CD4-positive, alpha-beta T cell treated with Interleukin-4 for 4 hours (primary cell): ENCODE measurements at regions not wholly inside any gene's neighbourhood (a gene's known extent, or its start where the extent isn't known, plus 50 kb on each side); places are given as distances from the start of the nearest gene placed in this dataset.
"Not testable (repeated sequence)": the region's sequence is repeated elsewhere in the genome, so short reads cannot be mapped to it uniquely, and the experiment has no call there.

Experiments used
- DNase-seq: peaks from one replicate; pipeline ENCODE4 v3.0.0-alpha.2; 2020

GRCh38 chr11:3583476-3583875 lies 58.3 kb downstream of the ART5 start:
- not testable (repeated sequence) for DNase-seq

DNA sequence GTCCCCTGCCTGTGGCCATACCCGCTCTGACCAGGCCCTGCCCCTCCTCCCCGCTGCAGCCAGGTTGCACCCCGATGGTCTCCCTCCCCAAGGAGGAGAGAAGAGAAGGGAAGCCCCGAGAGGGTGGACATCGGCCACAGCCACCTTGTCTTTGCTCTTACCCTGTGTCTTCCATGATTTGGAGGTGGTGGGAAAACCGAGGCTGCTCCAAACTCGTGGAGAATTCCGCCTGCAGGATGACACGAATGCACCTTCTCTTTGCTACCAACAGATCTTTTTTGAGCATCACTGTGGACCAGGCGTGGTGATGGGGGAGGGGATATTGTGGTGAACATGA lies 60.4 kb downstream of the ART5 start:
- DNase-seq, result not testable (repeated sequence)

DNA sequence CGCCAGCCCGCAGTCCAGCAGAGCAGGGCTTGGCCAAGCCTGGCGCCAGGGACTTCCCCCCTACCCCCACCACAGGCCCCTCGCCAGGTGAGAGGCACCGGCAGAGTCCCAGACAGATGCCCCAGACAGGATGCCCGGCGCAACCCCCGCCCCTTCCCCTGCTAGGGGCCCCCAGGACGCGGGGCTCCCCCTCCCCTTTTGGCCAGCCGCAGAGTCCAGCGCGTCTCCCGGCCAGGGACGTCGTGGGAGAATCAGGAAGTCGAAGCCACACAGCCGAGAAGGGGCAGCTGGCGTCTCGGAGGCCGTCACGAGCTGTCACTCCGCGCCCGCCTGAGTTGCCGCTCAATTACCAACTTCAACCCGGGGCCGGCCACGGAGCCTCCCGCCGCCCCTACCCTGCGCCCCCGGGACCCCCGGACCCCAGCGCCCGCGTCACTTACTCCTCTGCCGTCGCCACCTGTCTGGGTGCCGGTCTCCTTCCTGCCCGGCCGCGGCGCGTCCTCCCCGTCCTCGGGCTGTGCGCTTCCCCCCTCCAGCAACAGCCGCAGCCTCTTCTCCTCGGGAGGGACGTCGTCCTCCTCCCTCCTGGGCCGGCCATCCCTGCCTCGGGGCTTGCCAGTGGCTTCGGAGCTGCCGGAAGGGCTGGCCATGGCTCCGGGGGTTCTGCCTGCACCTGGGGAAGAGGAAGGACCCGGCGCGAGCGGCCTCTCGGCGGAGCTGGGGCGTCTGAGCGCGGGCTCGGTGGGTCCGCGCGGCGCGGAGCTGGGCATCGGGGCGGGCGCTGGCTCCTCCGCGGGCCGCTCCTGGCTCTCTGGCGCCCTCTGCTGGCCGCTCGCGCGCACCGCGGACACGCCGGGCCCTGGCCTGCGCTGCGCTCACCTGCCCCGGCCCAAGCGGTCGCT lies 61.1 kb downstream of the ART5 start:
- DNase-seq, result peak; percentile 32

DNA sequence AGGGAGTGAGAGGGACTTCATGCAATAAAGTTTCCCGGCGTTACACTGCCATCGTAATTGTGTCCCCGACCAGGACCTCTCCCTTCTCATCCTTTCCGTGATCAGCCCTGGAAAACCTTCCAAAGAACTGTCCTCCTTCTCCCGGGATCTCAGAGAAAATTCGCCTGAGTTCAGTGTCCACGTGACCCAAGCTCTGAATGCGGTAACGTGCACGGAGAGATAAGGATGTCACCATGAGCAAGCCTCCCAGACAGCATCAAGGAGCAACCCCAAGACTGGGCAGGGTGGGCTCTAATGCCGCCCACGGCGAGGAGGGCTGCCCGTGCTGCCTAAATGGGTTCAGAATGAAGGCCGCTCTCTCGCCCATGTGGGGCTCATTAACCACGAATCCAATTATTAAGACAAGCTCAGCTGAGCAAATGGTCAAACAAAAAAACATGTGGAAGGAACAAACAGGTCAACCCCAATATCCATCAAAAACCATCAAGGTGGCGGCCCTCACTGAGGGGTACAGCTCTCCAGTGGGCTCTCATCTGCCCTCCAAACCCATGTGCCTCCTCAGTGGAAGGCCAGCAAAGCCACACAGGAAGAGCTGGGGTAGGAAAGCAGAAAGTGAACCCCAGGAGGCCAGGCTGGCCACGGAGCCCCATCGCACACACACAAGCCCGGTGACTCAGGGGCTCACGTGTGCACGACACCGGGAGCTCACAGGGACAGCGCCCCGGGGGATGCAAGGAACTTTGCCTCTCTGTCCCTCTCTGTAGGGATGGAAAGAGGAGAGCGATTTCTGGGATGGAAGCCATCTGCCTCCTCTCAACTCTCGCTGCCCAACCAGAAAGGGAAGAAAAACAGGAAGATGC lies 62.0 kb downstream of the ART5 start:
- not testable (repeated sequence) for DNase-seq

DNA sequence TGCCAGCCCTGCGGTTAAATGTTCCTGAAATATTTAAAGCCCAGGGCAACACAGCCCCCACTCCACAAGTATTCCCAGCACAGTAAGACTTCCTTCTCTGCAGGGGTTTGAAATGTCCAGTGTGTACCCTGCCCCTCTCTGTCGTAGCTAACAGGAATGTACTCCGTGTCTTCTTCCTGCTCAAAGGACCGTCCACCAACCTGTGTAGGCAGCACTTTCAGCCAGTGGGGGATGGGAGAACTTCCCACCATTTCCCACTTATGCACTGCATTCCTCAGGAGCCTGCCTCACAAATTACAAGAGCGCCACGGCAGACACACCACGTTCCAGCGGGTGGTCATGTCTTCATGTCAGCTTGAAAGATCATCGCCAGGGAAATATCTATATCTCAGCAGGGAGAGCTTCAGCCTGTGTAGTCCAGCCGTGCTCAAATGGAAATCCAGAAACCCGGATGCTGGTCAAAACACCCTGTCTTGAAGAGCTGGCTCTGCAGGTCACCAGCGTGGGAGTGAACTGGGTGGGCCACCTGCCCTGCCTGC lies 65.7 kb downstream of the ART5 start:
- DNase-seq, result not testable (repeated sequence)

- not testable (repeated sequence) for DNase-seq
Observed at GRCh38 chr11:3572976-3573647, 68.7 kb downstream of the ART5 start.

DNA sequence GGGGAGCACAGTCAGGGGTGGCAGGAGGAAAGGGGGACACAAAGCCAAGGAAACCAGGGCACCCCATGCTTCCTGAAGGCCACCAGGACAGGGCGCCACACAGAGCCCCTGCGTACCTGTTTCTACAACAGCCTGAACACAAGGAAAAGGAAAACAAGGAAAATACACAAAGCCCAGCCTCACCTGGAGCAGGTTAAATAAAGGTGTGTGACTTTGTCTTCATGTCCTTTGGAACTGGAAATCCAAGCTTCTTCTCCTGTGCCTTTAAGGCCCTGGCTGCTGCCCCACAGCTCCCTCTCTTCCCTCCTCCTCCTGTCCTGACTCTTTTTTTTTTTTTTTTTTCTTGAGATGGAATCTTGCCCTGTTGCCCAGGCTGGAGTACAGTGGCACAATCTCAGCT lies 70.0 kb downstream of the ART5 start:
- DNase-seq, result not testable (repeated sequence)

GRCh38 chr11:3565838-3566237 lies 76.0 kb downstream of the ART5 start:
- not testable (repeated sequence) for DNase-seq

DNA sequence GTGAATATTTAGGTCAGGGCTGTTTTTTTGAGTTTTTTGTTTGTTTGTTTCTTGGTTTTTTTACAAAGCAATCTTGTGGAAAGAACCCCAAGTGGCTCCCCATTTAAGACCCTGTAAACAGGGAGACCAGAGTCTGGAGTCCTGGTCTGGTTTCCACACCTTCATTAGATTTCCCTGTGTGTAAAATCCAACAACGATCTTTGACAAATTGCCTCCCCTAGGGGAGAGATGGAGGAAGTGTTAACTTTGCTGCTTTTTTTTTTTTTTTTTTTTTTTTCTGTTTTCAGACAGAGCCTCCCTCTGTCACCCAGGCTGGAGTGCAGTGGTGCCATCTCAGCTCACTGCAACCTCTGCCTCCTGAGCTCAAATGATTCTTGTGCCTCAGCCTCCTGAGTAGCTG lies 77.4 kb downstream of the ART5 start:
- DNase-seq, result peak; percentile 24

DNA sequence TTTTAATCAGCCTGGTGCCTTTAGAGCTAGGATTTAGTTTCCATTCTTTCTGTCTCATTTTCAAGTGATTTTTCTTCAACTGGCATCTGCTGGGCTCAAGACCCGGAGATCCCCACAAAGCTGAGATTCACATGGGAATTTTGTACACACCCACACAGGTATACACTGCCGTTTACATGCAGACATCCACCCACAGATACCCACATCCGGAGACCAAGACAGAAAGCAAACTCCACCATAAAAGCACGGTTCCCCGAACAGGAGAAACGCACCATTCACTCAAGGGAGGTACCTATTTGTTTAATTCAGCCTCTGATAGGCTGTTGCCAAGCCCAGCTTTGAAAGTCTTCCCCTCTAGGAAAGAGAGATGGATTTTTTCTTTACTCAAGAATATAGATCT lies 87.2 kb downstream of the ART5 start:
- peak; percentile 71 for DNase-seq

- peak; percentile 29 for DNase-seq
Observed at GRCh38 chr11:3544990-3545389, 96.8 kb downstream of the ART5 start.

- DNase-seq, result not testable (repeated sequence)
Observed at GRCh38 chr11:3538220-3538619, 103.6 kb downstream of the ART5 start.

GRCh38 chr11:3537254-3537653 lies 104.5 kb downstream of the ART5 start:
- DNase-seq, result not testable (repeated sequence)

DNA sequence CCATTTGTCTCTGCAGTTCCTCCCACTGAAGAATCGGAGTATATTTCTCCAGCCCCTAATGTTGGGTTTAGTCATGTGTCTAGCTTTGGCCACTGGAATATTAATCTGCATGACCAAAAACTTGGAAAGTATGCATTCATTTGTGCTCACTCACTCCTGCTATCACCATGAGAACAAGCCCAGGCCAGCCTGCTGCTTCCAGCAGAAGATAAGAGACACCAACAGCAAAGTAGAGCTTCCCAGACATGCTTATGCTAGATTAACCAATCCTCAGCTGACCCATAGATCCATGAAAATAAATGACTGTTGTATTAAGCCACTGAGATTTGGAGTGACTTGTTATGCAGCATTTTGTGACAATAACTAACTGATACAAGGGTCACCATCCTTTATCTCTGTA lies 108.8 kb downstream of the ART5 start:
- DNase-seq, result not testable (repeated sequence)

- DNase-seq, result not testable (repeated sequence)
Observed at GRCh38 chr11:3531280-3531679, 110.5 kb downstream of the ART5 start.

GRCh38 chr11:3523567-3523966 lies 118.2 kb downstream of the ART5 start:
- not testable (repeated sequence) for DNase-seq

DNA sequence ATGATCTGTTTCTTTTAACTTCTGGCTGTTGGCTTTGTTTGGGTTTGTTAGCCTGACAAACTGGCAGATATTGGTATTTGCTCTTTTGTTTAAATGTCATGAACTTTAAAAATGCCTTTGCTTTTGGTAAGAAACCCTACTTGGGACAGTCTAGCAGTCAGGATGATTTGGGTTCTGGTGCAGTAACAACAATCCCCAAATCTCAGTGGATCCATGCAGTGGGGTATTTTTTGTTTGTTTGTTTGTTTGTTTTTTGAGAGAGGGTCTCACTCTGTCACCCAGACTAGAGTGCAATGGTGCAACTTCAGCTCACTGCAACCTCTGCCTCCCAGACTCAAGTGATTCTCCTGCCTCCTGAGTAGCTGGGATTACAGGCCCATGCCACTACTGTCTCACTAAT lies 120.9 kb downstream of the ART5 start:
- not testable (repeated sequence) for DNase-seq

- not testable (repeated sequence) for DNase-seq
Observed at GRCh38 chr11:3519841-3520240, 122.0 kb downstream of the ART5 start.

DNA sequence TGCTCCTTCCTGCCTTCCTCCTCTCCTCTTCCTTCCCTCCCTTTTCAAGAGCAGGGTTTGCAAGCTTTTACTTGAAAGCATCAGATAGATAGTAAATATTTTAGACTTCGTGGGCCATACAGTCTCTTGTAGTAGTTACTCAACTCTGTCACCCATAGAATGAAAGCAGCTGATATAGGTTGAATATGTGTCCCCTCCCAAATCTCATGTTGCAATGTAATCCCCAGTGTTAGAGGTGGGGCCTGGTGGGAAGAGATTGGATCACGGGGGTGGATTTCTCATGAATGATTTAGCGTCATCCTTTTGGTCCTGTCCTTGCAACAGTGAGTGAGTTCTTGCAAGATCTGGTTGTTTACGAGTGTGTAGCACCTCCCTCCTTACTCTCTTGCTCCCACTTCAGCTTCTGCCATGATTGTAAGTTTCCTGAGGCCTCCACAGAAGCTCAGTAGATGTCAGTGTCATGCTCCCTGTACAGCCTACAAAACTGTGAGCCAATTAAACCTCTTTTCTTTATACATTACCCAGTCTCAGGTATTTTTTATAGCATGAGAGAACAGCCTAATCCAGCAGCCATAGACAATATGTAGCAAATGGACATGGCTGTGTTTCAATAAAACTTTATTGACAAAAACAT lies 124.7 kb downstream of the ART5 start:
- not testable (repeated sequence) for DNase-seq

DNA sequence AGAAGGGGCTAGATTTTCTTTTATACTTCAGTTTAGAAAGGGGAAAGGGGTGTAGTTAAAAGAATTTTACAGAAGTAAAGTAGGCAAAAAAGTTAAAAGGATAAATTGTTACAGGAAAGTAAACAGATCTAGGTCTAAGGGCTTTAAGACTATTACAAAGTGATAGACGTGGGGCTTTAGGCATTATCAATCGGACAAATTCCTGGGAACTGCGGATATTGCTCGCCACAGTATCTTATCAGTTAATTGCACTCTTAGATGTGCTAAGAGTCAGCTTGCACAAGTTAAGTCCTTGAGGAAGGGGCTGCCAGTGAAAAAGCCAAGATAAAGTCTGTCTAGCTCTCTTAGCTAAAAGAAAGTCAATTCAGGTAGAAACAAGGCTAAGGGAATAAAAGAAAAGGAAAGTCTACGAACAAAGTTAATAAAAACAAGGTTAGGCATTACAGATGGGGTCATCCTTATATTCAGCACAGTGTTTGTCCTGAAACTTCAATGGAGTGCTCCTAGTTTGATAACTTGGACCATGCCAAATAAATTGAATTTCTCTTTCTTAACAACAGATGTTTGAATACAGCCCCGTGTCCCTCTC lies 125.4 kb downstream of the ART5 start:
- not testable (repeated sequence) for DNase-seq

- DNase-seq, result not testable (repeated sequence)
Observed at GRCh38 chr11:3514635-3515424, 127.0 kb downstream of the ART5 start.
